Endothelial cell (in vitro differentiated cells): ENCODE measurements at regions not wholly inside any gene's neighbourhood (a gene's known extent, or its start where the extent isn't known, plus 50 kb on each side); places are given as distances from the start of the nearest gene placed in this dataset.

Experiments
- DNase-seq: peaks from one replicate; pipeline ENCODE4 v3.0.0; 2021; ENCODE audit warnings: low spot score
- H3K27ac Mint-ChIP-seq: one replicate; pipeline ENCODE4 v1.8.0; 2021; ENCODE audit warnings: mixed read lengths, inconsistent platforms; ENCODE audit not compliant: unreplicated experiment
- H3K27me3 Mint-ChIP-seq: one replicate; pipeline ENCODE4 v1.8.0; 2021; ENCODE audit warnings: mild to moderate bottlenecking, moderate library complexity, mixed read lengths, inconsistent platforms; ENCODE audit not compliant: unreplicated experiment
- H3K36me3 Mint-ChIP-seq: one replicate; pipeline ENCODE4 v1.8.0; 2021; ENCODE audit warnings: mild to moderate bottlenecking, low read depth, mixed read lengths, inconsistent platforms; ENCODE audit not compliant: unreplicated experiment
- H3K4me1 Mint-ChIP-seq: one replicate; pipeline ENCODE4 v1.8.0; 2021; ENCODE audit warnings: mild to moderate bottlenecking, mixed read lengths, inconsistent platforms; ENCODE audit not compliant: unreplicated experiment
- H3K4me3 Mint-ChIP-seq: one replicate; pipeline ENCODE4 v1.8.0; 2021; ENCODE audit warnings: mild to moderate bottlenecking, mixed read lengths, inconsistent platforms; ENCODE audit not compliant: unreplicated experiment
- H3K9me3 Mint-ChIP-seq: one replicate; pipeline ENCODE4 v1.8.0; 2021; ENCODE audit warnings: mixed read lengths, inconsistent platforms; ENCODE audit not compliant: unreplicated experiment
- CTCF ChIP-seq: fragments of 200-600 bp; sonication (generic); IDR thresholded peaks from one replicate; pipeline ENCODE4 v1.5.0; 2021; ENCODE audit warnings: antibody characterized with exemption; ENCODE audit not compliant: unreplicated experiment

- H3K27ac Mint-ChIP-seq: no peak overlapping the region
- H3K27me3 Mint-ChIP-seq: peaks cover 7% of the 10 kb centered on the region
- no peaks in the 10 kb centered on the region for H3K9me3 Mint-ChIP-seq
- H3K4me1 Mint-ChIP-seq: peaks cover 21% of the 10 kb centered on the region
- H3K36me3 Mint-ChIP-seq: no peaks in the 10 kb centered on the region
- DNase-seq: no peak
- TF ChIP-seq CTCF: no peak
- H3K4me3 Mint-ChIP-seq: no peak overlapping the region
These were observed 133.5 kb downstream of the GLI2 start for GRCh38 chr2:120869036-120869729.

- H3K4me3 Mint-ChIP-seq: no peak overlapping the region
- peaks cover 7% of the 10 kb centered on the region for H3K27me3 Mint-ChIP-seq
- no peak for TF ChIP-seq CTCF
- no peaks in the 10 kb centered on the region for H3K9me3 Mint-ChIP-seq
- DNase-seq: no peak
- no peak overlapping the region for H3K27ac Mint-ChIP-seq
- peaks cover 21% of the 10 kb centered on the region for H3K4me1 Mint-ChIP-seq
- H3K36me3 Mint-ChIP-seq: no peaks in the 10 kb centered on the region
These were observed 134.2 kb downstream of the GLI2 start for GRCh38 chr2:120869730-120870466.

GRCh38 chr2:120870467-120870788 is 134.8 kb downstream of the GLI2 start:
- no peak for DNase-seq
- TF ChIP-seq CTCF: no peak
- no peak overlapping the region for H3K4me3 Mint-ChIP-seq
- H3K27ac Mint-ChIP-seq: no peak overlapping the region
- no peaks in the 10 kb centered on the region for H3K9me3 Mint-ChIP-seq
- H3K4me1 Mint-ChIP-seq: peaks cover 21% of the 10 kb centered on the region
- H3K27me3 Mint-ChIP-seq: peaks cover 7% of the 10 kb centered on the region
- H3K36me3 Mint-ChIP-seq: no peaks in the 10 kb centered on the region

GRCh38 chr2:120871016-120871635 is 135.5 kb downstream of the GLI2 start:
- Mint-ChIP-seq H3K36me3 (no peaks in the 10 kb centered on the region), H3K4me3 (no peak overlapping the region), H3K27ac (no peak overlapping the region), H3K27me3 (peaks cover 9% of the 10 kb centered on the region), H3K4me1 (peaks cover 21% of the 10 kb centered on the region), H3K9me3 (no peaks in the 10 kb centered on the region)
- no peak for TF ChIP-seq CTCF
- no peak for DNase-seq
